ENCODE measurements at regions not wholly inside any gene's neighbourhood (a gene's known extent, or its start where the extent isn't known, plus 50 kb on each side); places are given as distances from the start of the nearest gene placed in this dataset.
A peak's percentile ranks its signal among the peaks of the same experiment; 100 is the strongest.

DNA sequence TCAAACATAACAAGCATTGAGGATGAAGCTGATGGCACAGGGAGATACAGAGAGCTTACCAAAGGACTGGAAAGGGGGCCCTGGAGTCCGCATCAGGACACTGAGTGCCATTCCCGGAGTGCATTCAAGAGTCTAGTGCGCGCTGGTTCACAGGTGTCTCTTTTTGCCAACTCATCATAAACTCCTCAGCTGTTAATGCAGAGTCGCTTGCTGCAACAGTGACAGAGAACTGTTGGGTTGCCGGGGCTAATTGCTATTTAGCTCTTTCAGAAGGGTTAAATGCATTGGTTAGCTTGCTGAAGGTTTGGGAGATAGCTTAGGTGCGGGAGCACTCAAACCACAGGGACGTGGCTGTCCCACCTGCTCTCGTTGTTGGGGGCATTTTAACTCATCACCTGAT lies 1091.6 kb upstream of the EEF2KMT start:
- Histone ChIP-seq H3K4me1 (replicated peaks) (no peaks in the 10 kb centered on the region), H3K4me3 (no peak overlapping the region), H3K36me3 (no peaks in the 10 kb centered on the region), H3K9me3 (no peaks in the 10 kb centered on the region), H3K27ac (no peak overlapping the region), H3K27me3 (replicated peaks; ENCODE audit: insufficient read depth) (no peaks in the 10 kb centered on the region)
- intact Hi-C loops (cut with DNase I) = no loop called here
- TF ChIP-seq, protein P1, sequence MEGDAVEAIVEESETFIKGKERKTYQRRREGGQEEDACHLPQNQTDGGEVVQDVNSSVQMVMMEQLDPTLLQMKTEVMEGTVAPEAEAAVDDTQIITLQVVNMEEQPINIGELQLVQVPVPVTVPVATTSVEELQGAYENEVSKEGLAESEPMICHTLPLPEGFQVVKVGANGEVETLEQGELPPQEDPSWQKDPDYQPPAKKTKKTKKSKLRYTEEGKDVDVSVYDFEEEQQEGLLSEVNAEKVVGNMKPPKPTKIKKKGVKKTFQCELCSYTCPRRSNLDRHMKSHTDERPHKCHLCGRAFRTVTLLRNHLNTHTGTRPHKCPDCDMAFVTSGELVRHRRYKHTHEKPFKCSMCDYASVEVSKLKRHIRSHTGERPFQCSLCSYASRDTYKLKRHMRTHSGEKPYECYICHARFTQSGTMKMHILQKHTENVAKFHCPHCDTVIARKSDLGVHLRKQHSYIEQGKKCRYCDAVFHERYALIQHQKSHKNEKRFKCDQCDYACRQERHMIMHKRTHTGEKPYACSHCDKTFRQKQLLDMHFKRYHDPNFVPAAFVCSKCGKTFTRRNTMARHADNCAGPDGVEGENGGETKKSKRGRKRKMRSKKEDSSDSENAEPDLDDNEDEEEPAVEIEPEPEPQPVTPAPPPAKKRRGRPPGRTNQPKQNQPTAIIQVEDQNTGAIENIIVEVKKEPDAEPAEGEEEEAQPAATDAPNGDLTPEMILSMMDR (IDR thresholded peaks at IDR 0.05) = no peak
- no peak for TF ChIP-seq POLR2A (IDR thresholded peaks at IDR 0.05)
- no peak for DNase-seq (ENCODE audit: low spot score)
- WGBS = 82% methylated on average over 9 of the region's 9 CpGs

- Histone ChIP-seq H3K27ac (no peak overlapping the region), H3K4me3 (no peak overlapping the region), H3K27me3 (replicated peaks; ENCODE audit: insufficient read depth) (no peaks in the 10 kb centered on the region), H3K36me3 (no peaks in the 10 kb centered on the region), H3K9me3 (no peaks in the 10 kb centered on the region), H3K4me1 (replicated peaks) (no peaks in the 10 kb centered on the region)
- no peak for DNase-seq (ENCODE audit: low spot score)
- TF ChIP-seq POLR2AphosphoS5 (IDR thresholded peaks at IDR 0.05) = no peak
- no peak for TF ChIP-seq POLR2A (IDR thresholded peaks at IDR 0.05)
- TF ChIP-seq, protein P1 (IDR thresholded peaks at IDR 0.05) = no peak
- 84% methylated on average over 5 of the region's 5 CpGs for WGBS
- intact Hi-C loops (cut with DNase I) = no loop called here
These were observed 1080.1 kb upstream of the EEF2KMT start for GRCh38 chr16:6177616-6178180.

DNA sequence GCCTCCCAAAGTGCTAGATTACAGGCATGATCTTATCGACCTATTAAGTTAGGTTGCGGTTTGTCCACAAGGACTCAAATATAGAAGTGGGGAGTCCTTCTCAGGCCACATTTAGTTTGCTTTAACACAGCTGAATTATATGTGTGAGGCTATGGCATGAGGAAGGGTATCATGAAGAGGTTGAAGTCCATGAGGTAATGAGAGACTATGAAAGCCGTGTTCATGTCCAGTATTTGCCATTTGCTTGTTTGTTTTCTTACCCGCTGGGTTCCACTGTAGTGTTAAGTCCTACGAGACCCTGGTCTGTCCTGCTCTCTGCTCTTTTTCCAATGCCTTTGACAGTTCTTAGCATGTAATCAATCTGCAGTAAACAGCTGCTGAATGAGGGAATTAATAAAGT lies 1072.4 kb upstream of the EEF2KMT start:
- no peak overlapping the region for H3K27ac ChIP-seq
- no peaks in the 10 kb centered on the region for H3K4me1 ChIP-seq (replicated peaks)
- H3K36me3 ChIP-seq = no peaks in the 10 kb centered on the region
- H3K9me3 ChIP-seq = no peaks in the 10 kb centered on the region
- 88% methylated on average over 5 of the region's 5 CpGs for WGBS
- no peak overlapping the region for H3K4me3 ChIP-seq
- TF ChIP-seq, protein P1 (IDR thresholded peaks at IDR 0.05) = no peak
- TF ChIP-seq POLR2AphosphoS5 (IDR thresholded peaks at IDR 0.05) (no peak), POLR2A (IDR thresholded peaks at IDR 0.05) (no peak)
- no peaks in the 10 kb centered on the region for H3K27me3 ChIP-seq (replicated peaks; ENCODE audit: insufficient read depth)
- DNase-seq (ENCODE audit: low spot score) = no peak
- intact Hi-C loops (cut with DNase I) = no loop called here

DNA sequence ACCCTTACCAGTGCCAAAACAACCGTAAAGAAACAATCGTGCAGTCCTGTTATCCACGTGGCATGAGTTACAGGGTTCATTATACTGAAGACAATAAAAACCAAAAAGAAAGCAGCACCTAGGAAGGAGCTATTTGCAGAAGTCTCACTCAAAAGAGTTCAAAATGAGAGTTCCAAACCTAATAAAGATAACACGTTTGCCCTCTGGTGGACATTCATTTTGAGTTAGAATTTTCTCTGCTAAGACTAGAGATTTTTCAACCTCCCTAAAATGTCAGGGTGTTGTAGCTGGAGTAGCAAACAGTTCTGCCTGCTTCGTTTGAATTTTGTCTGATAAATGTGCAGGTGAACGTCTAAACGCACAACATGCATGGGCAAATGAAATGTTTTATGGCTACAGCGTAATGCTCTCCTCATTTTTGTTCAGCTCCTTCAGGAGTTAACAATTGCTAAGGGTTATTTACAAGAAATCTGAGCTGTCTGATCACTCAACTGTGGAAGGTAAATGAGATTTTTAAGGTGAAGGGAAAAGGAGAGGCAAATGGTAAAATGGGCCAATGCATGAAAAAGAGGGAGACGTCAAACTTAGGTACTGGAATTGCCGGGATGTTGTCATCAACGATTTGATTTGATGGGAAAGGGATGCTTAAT lies 1067.9 kb upstream of the EEF2KMT start:
- H3K9me3 ChIP-seq = no peaks in the 10 kb centered on the region
- WGBS = 26% methylated on average over 11 of the region's 11 CpGs
- DNase-seq (ENCODE audit: low spot score) = no peak
- H3K4me3 ChIP-seq = no peak overlapping the region
- H3K4me1 ChIP-seq (replicated peaks) = no peaks in the 10 kb centered on the region
- intact Hi-C loops (cut with DNase I) = no loop called here
- no peak overlapping the region for H3K27ac ChIP-seq
- no peaks in the 10 kb centered on the region for H3K36me3 ChIP-seq
- TF ChIP-seq POLR2A (IDR thresholded peaks at IDR 0.05) = no peak
- TF ChIP-seq, protein P1 (IDR thresholded peaks at IDR 0.05) = peak in 2 of 4 experiments; percentile 19 to 36
- no peak for TF ChIP-seq POLR2AphosphoS5 (IDR thresholded peaks at IDR 0.05)
- no peaks in the 10 kb centered on the region for H3K27me3 ChIP-seq (replicated peaks; ENCODE audit: insufficient read depth)

- no peaks in the 10 kb centered on the region for H3K9me3 ChIP-seq
- no peaks in the 10 kb centered on the region for H3K4me1 ChIP-seq (replicated peaks)
- no peaks in the 10 kb centered on the region for H3K27me3 ChIP-seq (replicated peaks; ENCODE audit: insufficient read depth)
- intact Hi-C loops (cut with DNase I) = no loop called here
- WGBS = 81% methylated on average over 10 of the region's 10 CpGs
- no peak overlapping the region for H3K4me3 ChIP-seq
- H3K36me3 ChIP-seq = no peaks in the 10 kb centered on the region
- TF ChIP-seq POLR2AphosphoS5 (IDR thresholded peaks at IDR 0.05) (no peak), POLR2A (IDR thresholded peaks at IDR 0.05) (no peak)
- TF ChIP-seq, protein P1 (IDR thresholded peaks at IDR 0.05) = no peak
- no peak overlapping the region for H3K27ac ChIP-seq
- DNase-seq (ENCODE audit: low spot score) = no peak
These were observed 1063.3 kb upstream of the EEF2KMT start for GRCh38 chr16:6160871-6161270.
